Breast epithelium (tissue), 3 donors: ENCODE measurements at regions not wholly inside any gene's neighbourhood (a gene's known extent, or its start where the extent isn't known, plus 50 kb on each side); places are given as distances from the start of the nearest gene placed in this dataset.
"Not testable (repeated sequence)": the region's sequence is repeated elsewhere in the genome, so short reads cannot be mapped to it uniquely, and the experiment has no call there.

Source experiments
- CTCF ChIP-seq, 3 donors: fragments of 450-650 bp; IDR thresholded peaks; one replicate each; pipeline ENCODE4 v1.5.1; 2016 to 2017; ENCODE audit warnings: antibody characterized with exemption in 3 of 3, mild to moderate bottlenecking in 3 of 3, moderate library complexity in 3 of 3
- POLR2A ChIP-seq: fragments of 450-650 bp; IDR thresholded peaks from one replicate; pipeline ENCODE4 v1.6.1; 2016; ENCODE audit warnings: antibody characterized with exemption, mild to moderate bottlenecking, moderate library complexity
- POLR2AphosphoS5 ChIP-seq, 3 donors: sonication (generic); formaldehyde crosslinking; IDR thresholded peaks; one replicate each; pipeline ENCODE4 v1.6.1; 2017; ENCODE audit warnings: antibody characterized with exemption in 3 of 3

- not testable (repeated sequence) for TF ChIP-seq CTCF (IDR thresholded peaks at IDR 0.05); POLR2A; POLR2AphosphoS5 (IDR thresholded peaks at IDR 0.05)
Measured at GRCh38 chr9:102905795-102906194, 89.3 kb upstream of the CYLC2 start.
